ENCODE measurements at regions not wholly inside any gene's neighbourhood (a gene's known extent, or its start where the extent isn't known, plus 50 kb on each side); places are given as distances from the start of the nearest gene placed in this dataset.

DNA sequence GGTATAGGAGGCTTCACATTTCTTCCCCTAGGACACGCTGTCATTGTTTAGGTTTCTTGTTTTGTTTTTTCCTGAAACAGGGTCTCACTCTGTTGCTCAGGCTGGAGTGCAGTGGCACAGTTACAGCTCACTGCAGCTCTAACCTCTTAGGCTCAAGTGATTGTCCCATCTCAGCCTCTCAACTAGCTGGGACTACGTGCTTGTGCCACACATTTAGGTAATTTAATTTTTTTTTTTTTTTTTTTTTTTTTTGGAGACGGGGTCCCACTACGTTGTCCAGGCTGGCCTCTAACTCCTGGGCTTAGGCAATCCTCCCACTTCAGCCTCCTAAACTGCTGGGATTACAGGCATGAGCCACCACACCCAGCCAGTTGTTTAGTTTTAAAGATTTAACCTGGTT lies 66.2 kb downstream of the EXOSC2 start:
- TF ChIP-seq, protein P1, sequence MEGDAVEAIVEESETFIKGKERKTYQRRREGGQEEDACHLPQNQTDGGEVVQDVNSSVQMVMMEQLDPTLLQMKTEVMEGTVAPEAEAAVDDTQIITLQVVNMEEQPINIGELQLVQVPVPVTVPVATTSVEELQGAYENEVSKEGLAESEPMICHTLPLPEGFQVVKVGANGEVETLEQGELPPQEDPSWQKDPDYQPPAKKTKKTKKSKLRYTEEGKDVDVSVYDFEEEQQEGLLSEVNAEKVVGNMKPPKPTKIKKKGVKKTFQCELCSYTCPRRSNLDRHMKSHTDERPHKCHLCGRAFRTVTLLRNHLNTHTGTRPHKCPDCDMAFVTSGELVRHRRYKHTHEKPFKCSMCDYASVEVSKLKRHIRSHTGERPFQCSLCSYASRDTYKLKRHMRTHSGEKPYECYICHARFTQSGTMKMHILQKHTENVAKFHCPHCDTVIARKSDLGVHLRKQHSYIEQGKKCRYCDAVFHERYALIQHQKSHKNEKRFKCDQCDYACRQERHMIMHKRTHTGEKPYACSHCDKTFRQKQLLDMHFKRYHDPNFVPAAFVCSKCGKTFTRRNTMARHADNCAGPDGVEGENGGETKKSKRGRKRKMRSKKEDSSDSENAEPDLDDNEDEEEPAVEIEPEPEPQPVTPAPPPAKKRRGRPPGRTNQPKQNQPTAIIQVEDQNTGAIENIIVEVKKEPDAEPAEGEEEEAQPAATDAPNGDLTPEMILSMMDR (IDR thresholded peaks at IDR 0.05), result no peak
- no peak for TF ChIP-seq POLR2AphosphoS5 (IDR thresholded peaks at IDR 0.05)
- TF ChIP-seq EP300 (IDR thresholded peaks at IDR 0.05; ENCODE audit: low read depth), result no peak
